Sigmoid colon (tissue), 4 donors: ENCODE measurements at regions not wholly inside any gene's neighbourhood (a gene's known extent, or its start where the extent isn't known, plus 50 kb on each side); places are given as distances from the start of the nearest gene placed in this dataset.

ENCODE experiments used
- EP300 ChIP-seq, 4 donors: sonication (generic); formaldehyde crosslinking; IDR thresholded peaks; one replicate each; pipeline ENCODE4 v1.6.1; 2017; ENCODE audit warnings: antibody characterized with exemption in 4 of 4
- POLR2AphosphoS5 ChIP-seq, 4 donors: sonication (generic); formaldehyde crosslinking; IDR thresholded peaks; one replicate each; pipeline ENCODE4 v1.6.1; 2017; ENCODE audit warnings: antibody characterized with exemption in 4 of 4
- TF ChIP-seq, protein P1 (sequence below), 4 experiments: fragments of 450-650 bp in 3 of 4; fragments of 200-600 bp in 1 of 4; IDR thresholded peaks; one replicate each; pipeline ENCODE4 v1.5.1; 2016 to 2019; ENCODE audit warnings: antibody characterized with exemption in 4 of 4, mild to moderate bottlenecking in 3 of 4, moderate library complexity in 2 of 4

DNA sequence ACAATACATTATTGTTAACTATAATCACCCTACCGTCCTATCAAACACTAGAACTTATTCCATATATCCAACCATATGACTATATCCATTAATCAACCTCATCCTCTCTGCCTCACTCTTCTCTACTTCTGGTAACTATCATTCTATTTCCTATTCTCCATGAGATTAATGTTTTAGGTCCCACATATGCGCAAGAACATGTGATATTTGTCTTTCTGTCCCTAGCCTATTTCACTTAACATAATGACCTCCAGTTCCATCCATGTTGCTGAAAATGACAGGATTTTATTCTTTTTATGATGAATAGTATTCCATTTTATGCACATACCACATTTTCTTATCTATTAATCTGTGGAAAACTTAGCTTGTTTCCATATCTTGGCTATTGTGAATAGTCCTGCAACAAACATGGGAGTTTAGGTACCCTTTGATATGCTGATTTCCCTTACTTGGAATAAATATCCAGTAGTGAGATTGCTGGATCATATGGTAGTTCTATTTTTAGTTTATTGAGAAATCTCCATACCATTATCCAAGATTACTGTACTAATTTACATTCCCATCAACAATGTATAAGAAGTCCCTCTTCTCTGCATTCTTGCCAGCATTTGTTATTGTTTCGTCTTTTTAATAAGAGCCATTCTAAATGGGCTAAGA lies 289.4 kb upstream of the GJE1 start:
- TF ChIP-seq, protein P1, sequence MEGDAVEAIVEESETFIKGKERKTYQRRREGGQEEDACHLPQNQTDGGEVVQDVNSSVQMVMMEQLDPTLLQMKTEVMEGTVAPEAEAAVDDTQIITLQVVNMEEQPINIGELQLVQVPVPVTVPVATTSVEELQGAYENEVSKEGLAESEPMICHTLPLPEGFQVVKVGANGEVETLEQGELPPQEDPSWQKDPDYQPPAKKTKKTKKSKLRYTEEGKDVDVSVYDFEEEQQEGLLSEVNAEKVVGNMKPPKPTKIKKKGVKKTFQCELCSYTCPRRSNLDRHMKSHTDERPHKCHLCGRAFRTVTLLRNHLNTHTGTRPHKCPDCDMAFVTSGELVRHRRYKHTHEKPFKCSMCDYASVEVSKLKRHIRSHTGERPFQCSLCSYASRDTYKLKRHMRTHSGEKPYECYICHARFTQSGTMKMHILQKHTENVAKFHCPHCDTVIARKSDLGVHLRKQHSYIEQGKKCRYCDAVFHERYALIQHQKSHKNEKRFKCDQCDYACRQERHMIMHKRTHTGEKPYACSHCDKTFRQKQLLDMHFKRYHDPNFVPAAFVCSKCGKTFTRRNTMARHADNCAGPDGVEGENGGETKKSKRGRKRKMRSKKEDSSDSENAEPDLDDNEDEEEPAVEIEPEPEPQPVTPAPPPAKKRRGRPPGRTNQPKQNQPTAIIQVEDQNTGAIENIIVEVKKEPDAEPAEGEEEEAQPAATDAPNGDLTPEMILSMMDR (IDR thresholded peaks at IDR 0.05) = no peak
- no peak for TF ChIP-seq EP300 (IDR thresholded peaks at IDR 0.05)
- TF ChIP-seq POLR2AphosphoS5 (IDR thresholded peaks at IDR 0.05) = no peak
